Stomach (tissue), 8 donors: ENCODE measurements at regions not wholly inside any gene's neighbourhood (a gene's known extent, or its start where the extent isn't known, plus 50 kb on each side); places are given as distances from the start of the nearest gene placed in this dataset.

Experiments
- DNase-seq, 2 donors: peaks; one replicate each; pipeline versions ENCODE4 v3.0.0 to v3.0.0-alpha.2; 2013 to 2019
- H3K27ac ChIP-seq, 5 donors: fragments of 200-600 bp in 4 of 5; sonication (generic) in 4 of 5; one replicate each; pipeline ENCODE4 v1.5.1; 2013 to 2019; ENCODE audit warnings: mild to moderate bottlenecking in 1 of 5, moderate library complexity in 1 of 5
- H3K27me3 ChIP-seq, 3 donors: fragments of 200-600 bp; sonication (generic); one replicate each; pipeline ENCODE4 v1.5.1; 2017 to 2019; ENCODE audit warnings: mixed run types in 1 of 3
- H3K36me3 ChIP-seq, 4 donors: fragments of 200-600 bp; sonication (generic); 1 replicate in 3 of 4; 2 replicates in 1 of 4; pipeline ENCODE4 v1.5.1; 2016 to 2019
- H3K4me1 ChIP-seq, 4 donors: fragments of 200-600 bp; sonication (generic); one replicate each; pipeline ENCODE4 v1.5.1; 2016 to 2019
- H3K4me3 ChIP-seq, 4 donors: fragments of 200-600 bp; sonication (generic) in 3 of 4; one replicate each; pipeline ENCODE4 v1.5.1; 2016 to 2019; ENCODE audit warnings: mild to moderate bottlenecking in 1 of 4
- H3K9me3 ChIP-seq, 4 donors: fragments of 200-600 bp; sonication (generic); one replicate each; pipeline ENCODE4 v1.5.1; 2016 to 2019
- CTCF ChIP-seq, 7 experiments: fragments of 450-650 bp in 4 of 7; fragments of 200-600 bp in 3 of 7; sonication (generic) in 3 of 7; IDR thresholded peaks; one replicate each; pipeline ENCODE4 v1.5.1; 2016 to 2019; ENCODE audit warnings: antibody characterized with exemption in 7 of 7, control low read depth in 2 of 7, mild to moderate bottlenecking in 1 of 7
- EP300 ChIP-seq: sonication (generic); formaldehyde crosslinking; IDR thresholded peaks from one replicate; pipeline ENCODE4 v1.6.1; 2017; ENCODE audit warnings: antibody characterized with exemption
- POLR2A ChIP-seq, 4 donors: fragments of 450-650 bp; IDR thresholded peaks; one replicate each; pipeline ENCODE4 v1.6.1; 2016; ENCODE audit warnings: antibody characterized with exemption in 4 of 4, control low read depth in 2 of 4, mild to moderate bottlenecking in 1 of 4, moderate library complexity in 1 of 4
- POLR2AphosphoS5 ChIP-seq, 3 donors: sonication (generic); formaldehyde crosslinking; IDR thresholded peaks; one replicate each; pipeline ENCODE4 v1.6.1; 2016; ENCODE audit warnings: antibody characterized with exemption in 3 of 3
- WGBS, 5 donors: extraction: QIAGEN DNeasy Blood & Tissue Kit in 3 of 5; methylation state at CpG; one replicate each; pipeline versions ENCODE4 v1.1.5 to v1.1.7; 2013 to 2018; 5-methylcytosine and 5-hydroxymethylcytosine counted together
- intact Hi-C: fragments of 100-400 bp; cut with DNase I; formaldehyde crosslinking; loops from one replicate; pipeline ENCODE4 v1.15.1; 2023; ENCODE audit warnings: low total_unique reads
- donor health status: healthy with polysubstance abuse.
- donor health status: Bipolar disorder and iron deficiency.
- donor health status: healthy.

- TF ChIP-seq EP300 (no peak), POLR2AphosphoS5 (IDR thresholded peaks at IDR 0.05) (no peak), CTCF (IDR thresholded peaks at IDR 0.05) (no peak), POLR2A (IDR thresholded peaks at IDR 0.05) (no peak)
- Histone ChIP-seq H3K27me3 (no peaks in the 10 kb centered on the region), H3K4me1 (no peaks in the 10 kb centered on the region), H3K4me3 (no peak overlapping the region), H3K36me3 (no peaks in the 10 kb centered on the region), H3K27ac (no peak overlapping the region), H3K9me3 (no peaks in the 10 kb centered on the region)
- WGBS, 5 donors = 80 to 85% (median 82%) methylated on average over 4 of the region's 4 CpGs
- DNase-seq = no peak
- intact Hi-C loops = no loop called here
Observed at GRCh38 chr21:35663856-35664606, 396.3 kb downstream of the SETD4 start.

DNA sequence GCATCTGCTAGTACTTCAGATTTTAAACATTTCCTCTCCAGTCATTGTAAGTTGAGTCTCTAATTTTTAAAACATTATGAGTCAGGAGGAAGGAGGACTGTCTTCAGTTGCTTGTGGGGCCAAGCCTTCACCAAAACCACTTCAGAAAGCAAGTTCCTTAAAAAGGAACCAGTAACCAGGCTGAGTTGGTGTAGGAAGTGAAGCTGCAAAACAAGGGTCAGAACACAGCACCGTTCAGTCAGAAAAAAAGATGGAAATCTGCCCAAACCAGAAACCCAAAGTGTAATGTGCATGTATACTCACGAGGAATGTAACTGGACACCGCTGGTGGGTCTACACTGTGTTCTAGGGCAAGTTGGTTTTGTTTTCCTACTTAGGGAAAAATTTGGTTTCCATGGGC, 402.1 kb downstream of the SETD4 start:
- no peak for TF ChIP-seq POLR2A (IDR thresholded peaks at IDR 0.05)
- WGBS, 5 donors = 44 to 56% (median 49%) methylated on average over 3 of the region's 3 CpGs
- peak in 1 of 2 donors; percentile 15 for DNase-seq
- H3K36me3 ChIP-seq = no peaks in the 10 kb centered on the region
- intact Hi-C loops = no loop called here
- H3K27me3 ChIP-seq = no peaks in the 10 kb centered on the region
- H3K4me3 ChIP-seq = no peak overlapping the region
- peaks cover 0 to 5% (median 0%) of the 10 kb centered on the region in 4 donors for H3K9me3 ChIP-seq
- no peaks in the 10 kb centered on the region for H3K4me1 ChIP-seq
- no peak overlapping the region for H3K27ac ChIP-seq

DNA sequence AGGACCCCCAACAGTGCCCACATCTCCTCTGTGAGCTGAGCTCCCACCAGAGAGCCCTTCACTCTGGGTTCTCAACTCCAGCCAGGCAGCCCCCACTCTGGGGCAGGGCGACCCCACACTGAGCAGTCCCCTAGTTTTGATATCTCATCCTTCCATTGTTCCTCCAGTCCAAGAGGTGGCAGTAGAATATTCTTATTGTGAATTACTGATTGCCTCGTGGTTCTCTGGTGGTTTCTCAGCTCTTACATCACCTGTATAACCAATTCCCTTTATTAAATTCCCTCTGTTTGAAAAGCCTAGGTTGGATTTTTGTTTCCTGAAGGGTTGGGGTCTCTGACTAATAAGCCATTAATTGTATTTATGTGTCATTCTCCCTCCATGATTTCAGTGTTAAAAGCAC, 407.5 kb downstream of the SETD4 start:
- no peak overlapping the region for H3K27ac ChIP-seq
- WGBS, 5 donors = 58 to 74% (median 70%) methylated on average over 2 of the region's 2 CpGs
- no peak for DNase-seq
- intact Hi-C loops = no loop called here
- peaks cover 0 to 10% (median 0%) of the 10 kb centered on the region in 4 donors for H3K4me1 ChIP-seq
- no peak for TF ChIP-seq EP300
- no peak for TF ChIP-seq CTCF (IDR thresholded peaks at IDR 0.05)
- TF ChIP-seq POLR2A (IDR thresholded peaks at IDR 0.05) = no peak
- no peak for TF ChIP-seq POLR2AphosphoS5 (IDR thresholded peaks at IDR 0.05)
- H3K36me3 ChIP-seq = no peaks in the 10 kb centered on the region
- no peak overlapping the region for H3K4me3 ChIP-seq
- peaks cover 0 to 5% (median 0%) of the 10 kb centered on the region in 4 donors for H3K9me3 ChIP-seq
- peaks cover 0 to 21% (median 0%) of the 10 kb centered on the region in 3 donors for H3K27me3 ChIP-seq

- intact Hi-C loops = no loop called here
- H3K36me3 ChIP-seq = no peaks in the 10 kb centered on the region
- H3K4me3 ChIP-seq = no peak overlapping the region
- TF ChIP-seq EP300 (no peak), CTCF (IDR thresholded peaks at IDR 0.05) (no peak), POLR2A (IDR thresholded peaks at IDR 0.05) (no peak), POLR2AphosphoS5 (IDR thresholded peaks at IDR 0.05) (no peak)
- 63 to 87% (median 84%) methylated on average over 2 of the region's 2 CpGs for WGBS, 5 donors
- peaks cover 0 to 21% (median 0%) of the 10 kb centered on the region in 3 donors for H3K27me3 ChIP-seq
- H3K4me1 ChIP-seq = peaks cover 0 to 10% (median 0%) of the 10 kb centered on the region in 4 donors
- H3K27ac ChIP-seq = no peak overlapping the region
- DNase-seq = no peak
- peaks cover 0 to 5% (median 0%) of the 10 kb centered on the region in 4 donors for H3K9me3 ChIP-seq
Observed at GRCh38 chr21:35652196-35652595, 408.1 kb downstream of the SETD4 start.

GRCh38 chr21:35651196-35651595, 409.1 kb downstream of the SETD4 start:
- TF ChIP-seq POLR2A (IDR thresholded peaks at IDR 0.05) (no peak), CTCF (IDR thresholded peaks at IDR 0.05) (no peak), POLR2AphosphoS5 (IDR thresholded peaks at IDR 0.05) (no peak), EP300 (no peak)

More at GRCh38 chr21:35651196-35651595, 409.1 kb downstream of the SETD4 start:
- Histone ChIP-seq H3K4me3 (no peak overlapping the region), H3K27ac (no peak overlapping the region), H3K9me3 (no peaks in the 10 kb centered on the region), H3K27me3 (peaks cover 0 to 21% (median 0%) of the 10 kb centered on the region in 3 donors), H3K36me3 (no peaks in the 10 kb centered on the region), H3K4me1 (peaks cover 0 to 10% (median 0%) of the 10 kb centered on the region in 4 donors)
- DNase-seq = no peak
- intact Hi-C loops = no loop called here
- WGBS, 5 donors = 56 to 83% (median 59%) methylated on average over 4 of the region's 4 CpGs
